ENCODE measurements at regions not wholly inside any gene's neighbourhood (a gene's known extent, or its start where the extent isn't known, plus 50 kb on each side); places are given as distances from the start of the nearest gene placed in this dataset.

GRCh38 chr3:73783811-73784210, 159.1 kb upstream of the PDZRN3 start:
- no peaks in the 10 kb centered on the region for H3K9me3 ChIP-seq (ENCODE audit: control insufficient read depth in 4 of 4, low read length in 3 of 4)
- TF ChIP-seq HNF4G (IDR thresholded peaks at IDR 0.05) = no peak

GRCh38 chr3:73781541-73781940, 156.8 kb upstream of the PDZRN3 start:
- Histone ChIP-seq H3K9ac (ENCODE audit: low read depth in 1 of 2, low read length in 2 of 2) (no peak overlapping the region), H3K36me3 (ENCODE audit: control insufficient read depth in 4 of 4, insufficient read depth in 3 of 4, low read depth in 1 of 4, low read length in 3 of 4) (no peaks in the 10 kb centered on the region), H3K27ac (ENCODE audit: low read depth in 1 of 2, low read length in 2 of 2) (no peak overlapping the region), H3K27me3 (ENCODE audit: control insufficient read depth in 4 of 4, insufficient read depth in 4 of 4, low read length in 3 of 4) (no peaks in the 10 kb centered on the region), H3K9me3 (ENCODE audit: control insufficient read depth in 4 of 4, low read length in 3 of 4) (no peaks in the 10 kb centered on the region), H3K4me3 (ENCODE audit: low read depth in 1 of 3, low read length in 3 of 3) (no peak overlapping the region), H3K4me1 (ENCODE audit: control insufficient read depth in 4 of 4, insufficient read depth in 4 of 4, low read length in 3 of 4) (no peaks in the 10 kb centered on the region)
- no peak for DNase-seq (ENCODE audit: low spot score)
- TF ChIP-seq ATF3 (IDR thresholded peaks at IDR 0.05) (no peak), FOXA1 (IDR thresholded peaks at IDR 0.05) (no peak), YY1 (IDR thresholded peaks at IDR 0.05) (no peak), REST (IDR thresholded peaks at IDR 0.05) (no peak), EGR1 (IDR thresholded peaks at IDR 0.05; ENCODE audit: low read depth in 2 of 2) (no peak), GABPA (IDR thresholded peaks at IDR 0.05 in 1 of 2, conservative IDR thresholded peaks at IDR 0.05 in 1 of 2) (no peak), HNF4A (conservative IDR thresholded peaks at IDR 0.05) (no peak), RXRA (IDR thresholded peaks at IDR 0.05) (no peak), CTCF (IDR thresholded peaks at IDR 0.05; ENCODE audit: low read depth, low read length, missing input control) (no peak), HNF4G (IDR thresholded peaks at IDR 0.05) (no peak), JUND (IDR thresholded peaks at IDR 0.05) (no peak)
- 78% methylated on average over 6 of the region's 6 CpGs for WGBS

More at GRCh38 chr3:73783811-73784210, 159.1 kb upstream of the PDZRN3 start:
- H3K4me3 ChIP-seq (ENCODE audit: low read depth in 1 of 3, low read length in 3 of 3) = no peak overlapping the region
- no peak for DNase-seq (ENCODE audit: low spot score)
- no peaks in the 10 kb centered on the region for H3K27me3 ChIP-seq (ENCODE audit: control insufficient read depth in 4 of 4, insufficient read depth in 4 of 4, low read length in 3 of 4)
- no peaks in the 10 kb centered on the region for H3K36me3 ChIP-seq (ENCODE audit: control insufficient read depth in 4 of 4, insufficient read depth in 3 of 4, low read depth in 1 of 4, low read length in 3 of 4)
- H3K4me1 ChIP-seq (ENCODE audit: control insufficient read depth in 4 of 4, insufficient read depth in 4 of 4, low read length in 3 of 4) = no peaks in the 10 kb centered on the region
- H3K9ac ChIP-seq (ENCODE audit: low read depth in 1 of 2, low read length in 2 of 2) = no peak overlapping the region
- H3K27ac ChIP-seq (ENCODE audit: low read depth in 1 of 2, low read length in 2 of 2) = no peak overlapping the region

GRCh38 chr3:73774645-73775044, 149.9 kb upstream of the PDZRN3 start:
- Histone ChIP-seq H3K27me3 (ENCODE audit: control insufficient read depth in 4 of 4, insufficient read depth in 4 of 4, low read length in 3 of 4) (no peaks in the 10 kb centered on the region), H3K9me3 (ENCODE audit: control insufficient read depth in 4 of 4, low read length in 3 of 4) (peaks cover 0 to 3% (median 1%) of the 10 kb centered on the region in 4 donors), H3K27ac (ENCODE audit: low read depth in 1 of 2, low read length in 2 of 2) (no peak overlapping the region), H3K36me3 (ENCODE audit: control insufficient read depth in 4 of 4, insufficient read depth in 3 of 4, low read depth in 1 of 4, low read length in 3 of 4) (no peaks in the 10 kb centered on the region), H3K4me1 (ENCODE audit: control insufficient read depth in 4 of 4, insufficient read depth in 4 of 4, low read length in 3 of 4) (no peaks in the 10 kb centered on the region), H3K4me3 (ENCODE audit: low read depth in 1 of 3, low read length in 3 of 3) (no peak overlapping the region), H3K9ac (ENCODE audit: low read depth in 1 of 2, low read length in 2 of 2) (no peak overlapping the region)
- TF ChIP-seq GABPA (IDR thresholded peaks at IDR 0.05 in 1 of 2, conservative IDR thresholded peaks at IDR 0.05 in 1 of 2) (no peak), YY1 (IDR thresholded peaks at IDR 0.05) (no peak), FOXA2 (IDR thresholded peaks at IDR 0.05) (no peak), RXRA (IDR thresholded peaks at IDR 0.05) (no peak), ZBTB33 (IDR thresholded peaks at IDR 0.05) (no peak), HNF4G (IDR thresholded peaks at IDR 0.05) (no peak), NR2F2 (IDR thresholded peaks at IDR 0.05) (no peak), SP1 (IDR thresholded peaks at IDR 0.05) (no peak), FOXA1 (IDR thresholded peaks at IDR 0.05) (no peak), TAF1 (conservative IDR thresholded peaks at IDR 0.05) (no peak), ATF3 (IDR thresholded peaks at IDR 0.05) (no peak), CTCF (IDR thresholded peaks at IDR 0.05; ENCODE audit: low read depth, low read length, missing input control) (no peak)
- DNase-seq (ENCODE audit: low spot score) = no peak
- 57% methylated on average over 2 of the region's 2 CpGs for WGBS
